Neural progenitor cell (in vitro differentiated cells): ENCODE measurements at regions not wholly inside any gene's neighbourhood (a gene's known extent, or its start where the extent isn't known, plus 50 kb on each side); places are given as distances from the start of the nearest gene placed in this dataset.

Experiments used
- DNase-seq: peaks from one replicate; pipeline ENCODE4 v3.0.0-alpha.2; 2016; ENCODE audit warnings: low spot score
- H2AFZ ChIP-seq: fragments of 200-600 bp; sonication (generic); replicated peaks from 2 replicates; pipeline ENCODE4 v1.6.1; 2016; ENCODE audit warnings: antibody characterized with exemption
- H3F3A ChIP-seq: fragments of 200-600 bp; sonication (generic); 2 replicates; pipeline ENCODE4 v1.6.1; 2016; ENCODE audit warnings: antibody characterized with exemption, low read depth
- H3K27ac ChIP-seq: fragments of 200-600 bp; sonication (generic); 2 replicates; pipeline ENCODE4 v1.5.1; 2016; ENCODE audit warnings: mild to moderate bottlenecking
- H3K27me3 ChIP-seq: fragments of 200-600 bp; sonication (generic); 2 replicates; pipeline ENCODE4 v1.6.1; 2016; ENCODE audit warnings: mild to moderate bottlenecking, moderate library complexity
- H3K36me3 ChIP-seq: fragments of 200-600 bp; sonication (generic); 2 replicates; pipeline ENCODE4 v1.5.1; 2016
- H3K4me1 ChIP-seq: fragments of 200-600 bp; sonication (generic); 2 replicates; pipeline ENCODE4 v1.6.1; 2016; ENCODE audit warnings: mixed run types
- H3K4me2 ChIP-seq: fragments of 200-600 bp; sonication (generic); 2 replicates; pipeline ENCODE4 v1.6.1; 2016
- H3K4me3 ChIP-seq: fragments of 200-600 bp; sonication (generic); 2 replicates; pipeline ENCODE4 v1.5.1; 2016
- H3K79me2 ChIP-seq: fragments of 200-600 bp; sonication (generic); 2 replicates; pipeline ENCODE4 v1.6.1; 2016; ENCODE audit warnings: low read depth
- H3K9ac ChIP-seq: fragments of 200-600 bp; sonication (generic); 2 replicates; pipeline ENCODE4 v1.6.1; 2016
- H3K9me3 ChIP-seq: fragments of 200-600 bp; sonication (generic); 2 replicates; pipeline ENCODE4 v1.5.1; 2016; ENCODE audit warnings: low read depth
- H4K20me1 ChIP-seq: fragments of 200-600 bp; sonication (generic); 2 replicates; pipeline ENCODE4 v1.6.1; 2016; ENCODE audit warnings: low read depth
- H3K27ac Mint-ChIP-seq: 3 replicates; pipeline ENCODE4 v1.8.0; 2021; ENCODE audit warnings: mixed read lengths
- H3K27me3 Mint-ChIP-seq: 2 replicates; pipeline ENCODE4 v1.8.0; 2022; ENCODE audit warnings: low read depth, mild to moderate bottlenecking, inconsistent platforms, moderate library complexity, mixed read lengths; ENCODE audit not compliant: insufficient read depth
- H3K36me3 Mint-ChIP-seq: 3 replicates; pipeline ENCODE4 v1.8.0; 2021; ENCODE audit warnings: mixed read lengths
- H3K4me1 Mint-ChIP-seq: 3 replicates; pipeline ENCODE4 v1.8.0; 2021; ENCODE audit warnings: mixed read lengths
- H3K4me3 Mint-ChIP-seq: 3 replicates; pipeline ENCODE4 v1.8.0; 2021; ENCODE audit warnings: mild to moderate bottlenecking, moderate library complexity, mixed read lengths
- H3K9me3 Mint-ChIP-seq: 3 replicates; pipeline ENCODE4 v1.8.0; 2020; ENCODE audit warnings: mixed read lengths
- CTCF ChIP-seq: fragments of 200-600 bp; sonication (generic); IDR thresholded peaks from 2 replicates; pipeline ENCODE4 v1.5.1; 2017; ENCODE audit warnings: antibody characterized with exemption, mild to moderate bottlenecking
- EZH2 ChIP-seq: fragments of 200-600 bp; sonication (generic); IDR thresholded peaks from 2 replicates; pipeline ENCODE4 v1.6.1; 2017; ENCODE audit warnings: antibody characterized with exemption, mild to moderate bottlenecking, moderate library complexity
- EZH2phosphoT487 ChIP-seq: fragments of 200-600 bp; sonication (generic); IDR thresholded peaks from 2 replicates; pipeline ENCODE4 v1.6.1; 2017; ENCODE audit warnings: antibody characterized with exemption

- H3K4me2 ChIP-seq, result no peak overlapping the region
- TF ChIP-seq EZH2phosphoT487, result no peak
- TF ChIP-seq CTCF, result no peak
Observed at GRCh38 chr2:61677306-61677705, 139.2 kb upstream of the XPO1 start.

GRCh38 chr2:61675204-61675603, 137.0 kb upstream of the XPO1 start:
- no peaks in the 10 kb centered on the region for H4K20me1 ChIP-seq
- no peak for TF ChIP-seq EZH2phosphoT487
- no peak for TF ChIP-seq CTCF
- no peak for TF ChIP-seq EZH2
- peaks cover 2% of the 10 kb centered on the region for H3K27me3 Mint-ChIP-seq
- no peak overlapping the region for H3K4me3 ChIP-seq
- H2AFZ ChIP-seq, result no peak overlapping the region
- H3K79me2 ChIP-seq, result no peaks in the 10 kb centered on the region
- H3K4me1 Mint-ChIP-seq, result peaks cover 10% of the 10 kb centered on the region
- no peaks in the 10 kb centered on the region for H3K36me3 ChIP-seq
- no peak overlapping the region for H3K9ac ChIP-seq
- no peak overlapping the region for H3K27ac ChIP-seq
- H3K36me3 Mint-ChIP-seq, result no peaks in the 10 kb centered on the region
- no peaks in the 10 kb centered on the region for H3K4me1 ChIP-seq
- H3K4me3 Mint-ChIP-seq, result no peak overlapping the region
- H3F3A ChIP-seq, result no peaks in the 10 kb centered on the region
- H3K9me3 ChIP-seq, result no peaks in the 10 kb centered on the region
- DNase-seq, result no peak
- no peak overlapping the region for H3K27ac Mint-ChIP-seq
- no peaks in the 10 kb centered on the region for H3K27me3 ChIP-seq
- H3K4me2 ChIP-seq, result no peak overlapping the region
- H3K9me3 Mint-ChIP-seq, result peaks cover 16% of the 10 kb centered on the region

More at GRCh38 chr2:61677306-61677705, 139.2 kb upstream of the XPO1 start:
- H3K9me3 ChIP-seq, result no peaks in the 10 kb centered on the region
- H3K9me3 Mint-ChIP-seq, result peaks cover 16% of the 10 kb centered on the region
- H3K4me3 Mint-ChIP-seq, result no peak overlapping the region
- no peaks in the 10 kb centered on the region for H3K36me3 Mint-ChIP-seq
- H3K4me3 ChIP-seq, result no peak overlapping the region
- peaks cover 6% of the 10 kb centered on the region for H3K27me3 Mint-ChIP-seq
- H3K9ac ChIP-seq, result no peak overlapping the region
- H4K20me1 ChIP-seq, result no peaks in the 10 kb centered on the region
- no peaks in the 10 kb centered on the region for H3K79me2 ChIP-seq
- no peak overlapping the region for H3K27ac ChIP-seq
- H3K27ac Mint-ChIP-seq, result no peak overlapping the region
- H2AFZ ChIP-seq, result no peak overlapping the region
- no peaks in the 10 kb centered on the region for H3K4me1 ChIP-seq
- H3K36me3 ChIP-seq, result no peaks in the 10 kb centered on the region
- DNase-seq, result no peak
- H3K4me1 Mint-ChIP-seq, result no peaks in the 10 kb centered on the region
- H3F3A ChIP-seq, result no peaks in the 10 kb centered on the region
- H3K27me3 ChIP-seq, result no peaks in the 10 kb centered on the region

GRCh38 chr2:61671561-61672315, 133.6 kb upstream of the XPO1 start:
- Mint-ChIP-seq H3K36me3 (no peaks in the 10 kb centered on the region), H3K27ac (no peak overlapping the region), H3K9me3 (peaks cover 16% of the 10 kb centered on the region), H3K27me3 (peaks cover 2% of the 10 kb centered on the region), H3K4me1 (peaks cover 10% of the 10 kb centered on the region), H3K4me3 (no peak overlapping the region)
- H2AFZ ChIP-seq, result no peak overlapping the region
- H3K9ac ChIP-seq, result no peak overlapping the region
- no peaks in the 10 kb centered on the region for H3K4me1 ChIP-seq
- H3K36me3 ChIP-seq, result no peaks in the 10 kb centered on the region
- no peaks in the 10 kb centered on the region for H3K27me3 ChIP-seq
- DNase-seq, result no peak
- no peak overlapping the region for H3K4me2 ChIP-seq
- no peaks in the 10 kb centered on the region for H3K9me3 ChIP-seq
- H3K27ac ChIP-seq, result no peak overlapping the region
- no peaks in the 10 kb centered on the region for H4K20me1 ChIP-seq
- H3F3A ChIP-seq, result no peaks in the 10 kb centered on the region
- no peak overlapping the region for H3K4me3 ChIP-seq
- H3K79me2 ChIP-seq, result no peaks in the 10 kb centered on the region
- TF ChIP-seq EZH2 (no peak), CTCF (no peak), EZH2phosphoT487 (no peak)
